Fibroblast of skin of scalp (primary cell): ENCODE measurements at regions not wholly inside any gene's neighbourhood (a gene's known extent, or its start where the extent isn't known, plus 50 kb on each side); places are given as distances from the start of the nearest gene placed in this dataset.

ENCODE experiments used
- DNase-seq: peaks from one replicate; pipeline ENCODE4 v3.0.0-alpha.2; 2013

DNA sequence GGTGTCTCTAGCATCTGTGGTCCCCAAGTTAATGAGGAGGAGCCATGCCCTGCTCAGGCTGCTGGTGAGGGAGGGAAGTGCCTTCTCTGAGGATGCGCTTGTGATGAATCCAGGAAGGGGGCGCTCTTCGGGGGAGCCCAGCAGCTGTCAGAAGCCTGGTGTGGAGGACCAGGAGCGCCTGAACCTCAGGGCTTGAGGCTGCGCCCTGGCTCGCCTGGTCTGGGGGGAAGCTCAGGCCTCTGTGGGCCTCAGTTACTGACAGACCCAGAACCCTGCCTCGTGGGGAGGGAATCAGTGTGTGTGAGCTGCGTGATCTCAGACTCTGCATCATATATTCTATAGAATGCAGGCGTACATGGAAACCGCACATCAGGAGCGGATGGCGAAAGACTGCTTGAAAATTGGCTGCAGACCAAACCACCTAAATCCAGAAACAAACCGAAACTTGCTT, 126.1 kb downstream of the SEC14L1 start:
- DNase-seq, result peak; percentile 75

DNA sequence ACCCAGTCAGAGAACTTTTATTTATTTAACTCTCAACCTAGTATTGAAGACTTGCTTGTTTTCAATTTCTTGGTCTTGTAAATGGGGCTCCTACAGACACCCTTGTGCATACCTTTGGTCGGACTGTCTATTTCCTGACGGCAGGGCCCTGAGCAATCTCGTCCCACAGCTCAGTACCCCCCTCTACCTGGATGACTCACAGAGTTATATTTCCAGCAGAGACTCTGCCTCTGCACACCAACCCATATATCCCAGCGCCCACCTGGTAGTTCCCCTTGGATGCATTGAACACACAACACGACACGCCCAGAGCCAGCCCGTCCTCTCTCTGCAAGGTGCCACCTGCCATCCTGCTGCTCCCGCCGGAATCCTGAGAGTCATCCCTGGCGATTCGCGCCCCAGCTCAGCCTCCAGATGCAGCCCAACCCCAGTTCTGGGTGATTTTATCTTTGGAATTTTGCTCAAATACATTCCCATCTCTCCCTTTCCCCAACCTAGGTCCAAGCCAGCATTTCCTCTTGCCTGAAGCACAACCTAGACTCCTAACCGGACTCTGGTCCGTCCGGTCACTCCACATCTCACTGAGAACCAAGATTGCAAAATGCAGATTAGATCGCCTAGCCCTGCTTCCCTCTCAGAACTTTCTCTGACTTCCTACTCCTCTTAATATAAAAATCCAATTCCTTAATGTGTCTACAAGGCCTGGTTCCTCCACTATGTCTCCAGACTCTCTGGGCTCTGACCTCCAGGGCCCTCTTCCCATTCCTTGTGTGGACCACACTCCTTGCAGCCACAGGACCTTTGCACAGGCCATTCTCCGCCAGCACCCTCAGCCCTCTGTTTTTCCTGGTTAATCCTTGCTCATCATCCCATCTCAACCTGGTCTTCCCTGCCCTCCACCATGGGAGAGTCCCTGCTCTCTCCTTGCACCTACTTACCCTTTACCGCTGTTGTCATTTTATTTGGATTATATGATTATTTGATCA, 129.2 kb downstream of the SEC14L1 start:
- no peak for DNase-seq

DNA sequence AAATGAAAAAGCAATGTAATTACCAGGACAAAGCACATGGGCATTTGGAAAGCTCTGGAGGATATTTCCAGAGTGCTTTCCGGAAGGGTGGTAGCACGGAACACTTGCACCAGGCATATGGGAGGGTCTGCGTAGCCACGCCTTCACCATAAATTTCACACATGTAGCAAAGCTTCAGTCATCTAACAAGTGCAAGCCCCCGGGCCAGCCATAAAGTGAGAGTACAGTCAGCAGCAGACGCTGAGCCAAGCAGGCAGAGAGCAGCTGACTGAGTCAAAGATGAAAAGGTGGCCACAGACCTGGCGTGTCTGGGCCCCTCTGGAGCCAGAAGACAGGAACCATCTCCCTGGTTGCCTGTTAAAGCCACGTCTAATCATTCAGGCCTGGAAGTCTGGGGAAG, 130.6 kb downstream of the SEC14L1 start:
- DNase-seq, result no peak

DNA sequence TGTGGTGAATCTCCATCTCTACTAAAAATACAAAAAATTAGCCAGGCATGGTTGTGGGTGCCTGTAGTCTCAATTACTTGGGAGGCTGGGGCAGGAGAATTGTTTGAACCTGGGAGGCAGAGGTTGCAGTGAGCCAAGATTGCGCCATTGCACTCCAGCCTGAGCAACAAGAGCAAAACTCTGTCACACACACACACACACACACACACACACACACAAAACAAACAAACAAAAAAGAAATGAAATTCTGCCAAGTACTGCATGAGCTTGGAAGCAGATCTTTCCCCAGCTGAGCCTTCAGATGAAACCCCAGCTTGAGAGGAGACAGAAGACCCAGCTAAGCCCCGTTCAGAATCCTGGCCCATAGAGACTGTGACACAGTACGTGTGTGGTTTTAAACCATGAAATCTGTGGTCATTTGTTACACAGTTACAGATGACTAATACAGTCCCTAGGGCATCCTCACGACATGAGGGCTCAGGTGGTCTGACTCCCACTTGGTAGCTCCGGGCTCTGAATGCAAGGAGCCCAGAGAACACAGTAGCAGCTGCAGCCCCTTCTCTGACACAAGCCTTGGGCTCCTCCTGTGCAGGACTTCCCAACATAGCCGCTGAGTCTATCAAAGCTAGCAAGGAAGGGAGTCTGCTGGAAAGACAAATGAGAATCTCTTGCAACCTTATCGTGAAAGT, 132.8 kb downstream of the SEC14L1 start:
- peak; percentile 24 for DNase-seq

DNA sequence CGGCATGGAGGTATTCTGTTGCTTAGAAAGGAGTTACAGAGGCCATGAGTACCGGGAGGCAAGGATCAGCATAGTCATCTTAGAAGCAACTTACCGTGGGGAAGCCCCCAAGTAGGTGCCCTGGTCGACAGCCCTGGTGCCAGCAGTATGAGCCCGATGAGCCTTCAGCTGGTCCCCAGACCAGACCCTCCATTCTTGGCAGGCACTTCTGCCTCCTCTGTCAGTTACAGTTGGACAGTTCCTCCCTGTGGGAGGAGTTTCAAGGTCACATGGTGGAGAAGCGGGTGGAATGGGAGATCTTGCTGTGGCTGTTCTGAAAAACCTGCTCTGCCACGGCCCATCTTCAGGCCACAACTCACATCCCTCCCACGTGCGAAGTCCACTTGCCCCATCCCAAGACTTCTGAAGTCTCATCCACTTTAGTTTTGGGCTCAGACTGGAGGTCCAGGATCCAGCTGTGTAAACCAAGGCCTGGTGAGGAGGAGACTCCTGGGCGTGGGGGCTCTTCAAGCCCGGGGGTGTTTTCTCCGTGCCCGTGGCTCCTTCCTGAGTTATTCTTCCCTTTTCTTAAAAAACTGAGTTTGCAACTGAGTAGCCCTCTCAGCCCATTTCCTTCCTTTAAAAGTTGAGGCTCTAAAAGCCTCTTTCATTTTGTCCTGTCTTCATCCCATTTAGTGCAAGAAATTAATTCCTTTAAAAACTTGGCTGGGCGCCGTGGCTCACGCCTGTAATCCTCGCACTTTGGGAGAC, 133.5 kb downstream of the SEC14L1 start:
- DNase-seq, result no peak

DNA sequence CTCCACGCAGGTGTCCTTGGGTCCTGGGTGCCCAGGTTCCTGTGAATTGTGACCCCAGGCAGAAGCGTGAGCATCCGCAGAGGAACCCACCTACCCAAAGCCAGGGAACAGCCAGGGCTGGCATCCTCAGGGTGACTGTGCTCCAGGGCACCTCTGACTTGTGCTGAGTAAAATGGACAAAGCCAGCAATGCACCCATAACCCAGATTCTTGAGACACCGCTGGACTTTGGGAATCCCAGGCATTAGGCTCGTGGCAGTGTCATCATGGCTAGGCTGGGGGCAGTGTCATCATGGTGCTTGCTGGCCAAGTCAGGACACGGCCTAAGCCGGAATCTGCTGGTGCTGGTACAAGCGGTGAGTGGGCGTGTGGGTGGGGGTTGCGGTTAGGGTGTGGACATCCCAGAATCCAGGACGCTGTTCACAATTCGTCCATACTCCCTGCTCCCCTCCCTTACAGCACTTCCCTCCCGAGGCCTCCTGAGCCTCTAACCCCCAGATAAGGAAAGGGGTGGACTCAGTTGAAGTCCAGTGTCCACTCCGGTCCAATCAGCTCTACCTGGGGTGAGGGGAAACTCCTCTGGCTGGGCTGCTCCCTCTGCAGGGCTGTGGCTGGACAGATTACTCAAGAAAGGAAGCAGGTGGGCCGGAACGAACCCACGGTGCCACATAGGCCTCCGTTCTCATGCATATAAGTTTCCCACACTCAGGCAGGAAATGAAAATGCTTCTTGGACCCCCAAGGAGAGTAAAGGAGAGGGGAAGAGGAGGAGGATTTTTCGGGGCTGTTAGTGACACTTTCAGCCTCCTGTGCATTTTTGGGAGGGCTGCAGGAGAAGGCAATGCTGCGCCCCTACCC, 138.9 kb downstream of the SEC14L1 start:
- DNase-seq, result no peak

DNA sequence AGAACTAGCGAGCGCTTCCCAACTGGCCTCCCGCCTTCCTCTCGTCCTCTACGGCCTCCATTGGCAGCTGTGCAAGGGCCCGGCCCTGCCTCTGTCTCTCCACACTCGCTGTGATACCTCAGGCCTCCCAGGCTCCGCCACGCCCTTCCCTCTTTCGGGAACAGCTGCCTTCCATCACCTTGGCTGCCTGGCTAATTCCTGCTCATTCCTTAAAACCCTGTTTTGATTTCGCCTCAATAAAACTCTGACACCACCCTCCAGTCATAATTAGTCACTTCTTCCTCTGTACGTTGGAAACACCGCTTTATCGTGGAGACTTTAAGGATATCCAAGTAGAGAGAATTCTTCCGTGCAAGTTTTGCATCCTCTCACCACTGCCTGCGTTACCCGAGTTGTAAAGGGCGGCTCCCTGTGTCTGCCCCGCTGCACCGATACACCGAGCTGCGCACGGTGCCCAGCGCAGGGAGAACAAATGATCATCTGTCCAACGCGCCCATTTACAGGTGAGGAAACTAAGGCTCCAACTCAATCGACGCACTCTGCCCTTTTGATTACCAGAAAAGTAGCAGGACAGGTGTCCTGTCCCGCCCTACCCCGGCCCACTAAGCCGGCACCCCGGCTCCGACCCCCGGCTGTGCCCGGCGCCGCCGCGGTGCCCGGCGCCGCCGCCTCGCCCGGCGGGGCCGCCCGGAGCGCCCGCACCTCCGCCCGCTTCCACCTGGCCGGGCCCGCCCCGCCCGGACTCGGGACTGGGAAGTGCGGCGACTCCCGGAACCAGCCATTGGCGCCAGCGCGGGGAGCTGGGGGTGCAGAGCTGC, 139.7 kb downstream of the SEC14L1 start:
- peak; percentile 32 for DNase-seq

DNA sequence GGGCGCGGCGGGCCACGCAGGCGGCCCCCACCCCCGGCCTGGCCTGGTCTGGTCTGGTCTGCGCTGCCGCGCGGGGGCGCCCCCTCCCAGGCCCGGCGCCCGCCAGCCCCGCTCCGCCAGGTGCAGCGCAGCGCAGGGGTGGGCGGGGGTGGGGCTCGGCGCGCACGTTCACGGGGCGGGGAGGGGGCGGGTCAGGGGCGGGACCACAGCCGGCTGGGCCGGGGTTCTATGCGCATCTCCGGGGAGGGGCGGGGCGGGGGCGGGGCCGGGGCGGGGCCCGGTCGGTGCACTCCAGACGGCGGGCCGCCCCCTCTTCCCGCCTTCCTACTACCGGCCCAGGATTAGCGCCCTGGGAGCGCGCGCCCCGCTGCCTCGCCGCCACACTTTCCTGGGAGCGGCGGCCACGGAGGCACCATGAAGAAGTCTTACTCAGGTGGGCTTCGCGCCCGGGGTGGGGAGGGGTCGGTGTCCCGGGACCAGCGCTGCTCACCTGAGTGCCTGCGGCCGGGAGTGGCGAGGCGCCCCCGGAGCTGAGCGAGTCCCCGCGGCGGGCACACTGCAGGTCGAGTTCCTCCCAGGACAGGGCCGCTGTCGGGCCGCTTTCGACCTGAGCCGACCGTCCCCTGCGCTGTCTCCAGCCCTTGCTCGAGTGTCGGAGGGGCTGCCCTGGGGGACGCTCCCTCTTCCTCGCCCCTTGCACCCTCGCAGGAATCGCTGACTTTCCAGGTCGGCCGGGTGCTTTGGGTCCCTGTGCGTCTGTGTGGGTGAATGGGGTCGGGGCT, 140.5 kb downstream of the SEC14L1 start:
- DNase-seq, result peak; percentile 22

DNA sequence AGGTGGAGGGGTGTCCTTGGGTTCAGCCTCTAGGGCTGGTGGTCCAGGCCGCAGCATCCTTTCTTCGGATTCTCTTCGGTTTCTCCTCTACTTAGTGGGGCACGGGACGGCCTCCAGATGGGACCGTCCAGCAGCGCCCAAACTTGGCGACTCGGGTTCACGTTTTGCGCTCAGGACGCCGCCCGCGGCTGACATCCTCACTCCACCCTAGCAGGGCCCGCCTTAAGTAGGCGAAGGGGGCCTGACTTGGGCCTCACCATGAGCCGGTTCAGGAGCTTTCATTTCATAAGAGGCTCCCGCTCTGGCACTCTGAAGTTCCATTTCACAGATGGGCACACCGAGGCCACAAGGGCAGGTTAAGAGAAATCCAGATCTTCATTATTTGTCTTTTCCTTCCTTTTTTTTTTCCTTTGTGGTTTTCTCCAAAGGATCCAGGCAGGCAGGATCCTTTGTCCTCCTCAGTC, 141.2 kb downstream of the SEC14L1 start:
- DNase-seq, result no peak

DNA sequence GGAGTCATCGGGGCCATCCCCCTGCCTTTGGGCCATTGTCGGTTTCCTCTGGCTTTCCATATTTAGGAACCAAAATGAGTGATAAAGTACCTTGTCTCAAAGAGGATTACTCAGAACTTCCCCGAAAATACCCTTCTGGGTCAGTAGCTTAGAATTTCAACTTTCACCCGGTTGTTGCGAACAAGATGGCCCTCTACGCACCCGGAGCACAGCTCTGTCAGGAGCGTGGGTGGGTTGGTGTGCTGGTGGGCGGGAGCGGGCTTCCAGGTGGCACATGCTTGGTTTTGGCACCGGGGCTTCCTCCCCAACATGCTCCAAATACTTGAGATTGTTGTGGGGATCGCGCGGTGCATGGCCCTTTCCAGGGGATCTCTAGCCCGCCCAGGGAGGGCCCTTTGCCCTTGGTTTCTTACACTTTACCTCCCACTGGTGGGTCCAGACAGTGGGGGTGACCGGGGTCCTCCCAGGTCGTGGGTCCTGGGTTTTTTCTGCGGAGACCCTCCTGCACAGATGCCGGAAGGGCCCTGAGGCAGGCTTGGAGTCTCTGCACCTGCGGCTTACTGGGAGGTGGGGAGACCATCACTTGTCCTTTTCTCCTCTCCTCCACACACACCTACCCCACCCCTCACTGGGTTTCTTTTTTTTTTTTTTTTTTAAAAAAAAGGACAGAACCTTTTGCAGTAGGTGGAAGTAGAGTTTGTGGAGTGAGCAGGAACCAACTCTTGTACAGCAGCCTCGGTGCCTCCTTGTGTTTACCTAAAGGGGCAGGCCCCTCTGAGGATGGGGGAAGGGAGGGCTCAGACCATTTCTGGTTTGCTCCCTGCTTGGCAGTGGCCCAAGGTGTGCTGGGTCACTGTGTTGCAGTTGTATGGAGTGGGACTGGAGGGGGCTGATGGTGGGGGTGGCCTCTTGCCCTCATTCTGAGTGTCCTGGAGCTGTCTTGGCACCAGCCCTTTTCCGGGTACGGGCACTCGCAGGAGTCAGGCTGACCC, 142.1 kb downstream of the SEC14L1 start:
- DNase-seq, result no peak

DNA sequence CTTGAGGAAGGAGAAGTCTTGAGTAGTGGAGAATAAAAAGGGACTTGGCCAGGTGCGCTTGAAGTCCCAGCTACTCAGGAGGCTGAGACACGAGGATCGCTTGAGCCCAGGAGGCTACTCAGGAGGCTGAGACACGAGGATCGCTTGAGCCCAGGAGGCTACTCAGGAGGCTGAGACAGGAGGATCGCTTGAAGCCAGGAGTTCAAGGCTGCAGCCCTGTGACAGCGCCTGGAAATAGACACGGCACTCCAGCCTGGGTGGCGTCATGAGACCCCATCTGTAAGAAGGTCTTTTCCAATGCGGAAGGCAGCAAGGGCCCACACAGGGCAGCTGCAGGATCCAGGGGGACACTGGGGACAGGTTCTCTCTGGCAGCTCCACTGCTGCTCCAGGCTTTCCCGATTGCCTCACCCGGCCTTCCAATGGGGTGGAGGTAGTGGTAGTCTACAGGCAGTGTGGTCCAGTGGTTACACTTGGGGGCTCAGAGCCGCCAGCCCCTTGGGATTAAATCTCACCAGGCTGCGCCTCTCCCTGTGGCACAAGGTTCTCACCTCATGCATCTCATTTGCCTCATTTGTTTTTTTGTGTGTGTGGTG, 143.4 kb downstream of the SEC14L1 start:
- DNase-seq, result no peak

DNA sequence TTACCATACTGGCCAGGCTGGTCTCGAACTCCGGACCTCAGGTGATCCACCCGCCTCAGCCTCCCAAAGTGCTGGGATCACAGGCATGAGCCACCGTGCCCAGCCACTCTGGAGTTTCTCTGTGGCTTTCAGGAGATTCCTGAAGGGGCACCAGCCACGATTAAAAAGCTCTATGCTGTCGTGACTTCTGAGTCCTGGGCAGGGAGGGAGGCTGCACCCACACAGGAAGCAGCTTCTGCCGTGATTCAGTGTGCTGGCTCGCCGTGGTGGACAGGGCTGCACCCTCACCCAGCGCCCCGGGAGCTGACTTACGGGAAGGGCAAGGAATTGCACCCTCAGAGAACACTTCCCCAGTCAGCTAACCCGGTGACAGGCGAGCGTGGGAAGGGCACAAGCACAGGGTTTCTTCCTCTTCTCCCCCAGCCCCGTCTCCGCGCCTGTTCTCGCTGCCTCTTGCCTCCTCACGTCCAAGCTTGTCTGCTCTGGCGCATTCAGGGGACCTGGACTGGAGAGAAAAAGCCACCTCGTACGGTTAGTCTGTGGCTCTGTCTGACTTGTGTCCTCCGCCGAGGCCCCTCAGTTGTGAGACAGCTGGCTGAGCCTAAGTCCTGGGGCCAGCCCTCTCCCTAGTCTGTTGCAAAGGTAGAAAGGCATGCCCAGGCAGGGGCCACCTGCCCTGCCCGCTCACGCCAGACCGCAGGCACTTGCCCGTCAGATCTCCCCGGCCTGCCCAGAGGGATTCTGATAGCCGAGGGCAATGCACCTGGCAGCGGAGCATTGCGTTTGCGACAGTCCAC, 145.0 kb downstream of the SEC14L1 start:
- peak; percentile 84 for DNase-seq

DNA sequence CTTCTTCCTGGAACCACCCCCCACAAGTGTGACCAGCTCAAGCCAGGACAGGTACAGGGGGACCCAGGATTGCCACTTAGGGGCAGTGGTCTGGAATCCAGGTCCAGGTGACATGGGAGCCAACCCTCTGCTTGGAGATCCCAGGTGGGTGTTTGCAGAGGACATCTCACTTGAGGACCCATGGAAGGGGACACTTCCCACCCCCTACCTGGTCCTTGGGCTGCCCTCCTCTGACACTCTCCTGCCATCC, 145.5 kb downstream of the SEC14L1 start:
- DNase-seq, result no peak

DNA sequence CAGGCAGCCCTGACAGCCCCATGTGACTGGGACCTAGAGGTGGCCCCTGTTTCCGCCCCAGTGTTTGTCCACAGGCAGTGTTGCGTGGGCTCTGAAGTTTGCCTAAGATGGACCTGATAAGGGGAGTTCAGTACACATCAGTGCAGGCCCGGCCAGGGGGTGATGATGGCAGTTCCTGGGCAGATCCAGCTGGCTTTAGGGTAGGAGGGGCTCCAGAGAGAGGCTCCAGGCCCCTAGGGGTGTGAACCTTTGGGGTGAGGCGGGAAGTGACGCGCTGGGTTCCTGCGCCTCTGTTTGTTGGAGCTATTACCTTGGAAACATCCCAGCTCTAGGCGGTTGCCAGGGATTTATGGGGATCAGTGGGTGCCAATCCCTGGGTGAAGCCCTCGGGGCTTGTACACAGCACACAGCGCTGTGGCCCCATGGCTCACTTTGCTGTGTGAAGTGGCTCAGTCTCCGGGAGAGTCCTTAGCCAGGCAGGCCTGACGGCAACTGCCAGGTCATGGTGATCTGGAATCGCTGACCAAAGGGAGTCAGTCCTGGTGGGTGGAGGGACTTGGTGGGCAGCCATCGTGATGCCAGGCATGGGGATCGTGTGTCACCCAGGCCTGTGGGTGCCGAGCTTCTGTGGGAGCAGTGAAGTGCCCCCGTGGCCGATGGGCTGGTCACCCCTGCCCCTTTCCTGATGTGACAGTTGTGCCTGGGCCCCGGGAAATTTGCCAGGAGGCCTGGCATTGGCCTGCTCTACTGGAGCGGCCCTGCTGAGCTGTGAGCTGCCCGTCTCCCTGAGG, 146.1 kb downstream of the SEC14L1 start:
- DNase-seq, result no peak

DNA sequence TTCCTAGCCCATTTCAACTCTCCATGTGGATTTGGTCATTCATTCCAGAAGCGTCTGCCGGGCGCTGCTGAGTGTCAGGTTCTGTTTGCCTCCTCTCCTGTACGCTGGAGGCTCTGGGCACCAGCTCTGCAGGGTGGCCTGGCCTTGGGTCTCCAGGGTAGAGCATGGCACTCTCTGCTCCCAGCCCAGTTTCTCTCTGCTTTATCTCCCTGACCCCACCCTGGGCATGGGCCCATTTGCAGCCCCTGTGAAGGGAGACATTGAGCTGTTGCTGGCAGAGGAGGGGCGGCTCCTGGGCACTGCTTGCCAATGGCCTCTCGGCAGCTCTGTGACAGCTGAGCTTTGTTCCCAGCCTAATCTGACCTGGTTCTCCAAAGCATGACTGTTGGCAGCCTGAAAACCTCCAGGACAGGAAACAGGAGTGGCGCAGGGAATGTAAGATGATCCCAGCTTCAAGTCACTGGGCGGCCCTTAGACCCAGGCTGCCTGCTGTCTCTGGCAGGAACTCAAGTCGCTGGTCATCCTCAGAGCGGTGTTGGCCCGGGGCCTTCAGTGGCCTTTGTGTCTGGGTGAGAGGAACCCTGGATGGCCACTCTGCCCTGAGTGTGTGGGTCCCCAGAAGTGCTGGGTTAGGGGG, 146.8 kb downstream of the SEC14L1 start:
- DNase-seq, result peak; percentile 82

DNA sequence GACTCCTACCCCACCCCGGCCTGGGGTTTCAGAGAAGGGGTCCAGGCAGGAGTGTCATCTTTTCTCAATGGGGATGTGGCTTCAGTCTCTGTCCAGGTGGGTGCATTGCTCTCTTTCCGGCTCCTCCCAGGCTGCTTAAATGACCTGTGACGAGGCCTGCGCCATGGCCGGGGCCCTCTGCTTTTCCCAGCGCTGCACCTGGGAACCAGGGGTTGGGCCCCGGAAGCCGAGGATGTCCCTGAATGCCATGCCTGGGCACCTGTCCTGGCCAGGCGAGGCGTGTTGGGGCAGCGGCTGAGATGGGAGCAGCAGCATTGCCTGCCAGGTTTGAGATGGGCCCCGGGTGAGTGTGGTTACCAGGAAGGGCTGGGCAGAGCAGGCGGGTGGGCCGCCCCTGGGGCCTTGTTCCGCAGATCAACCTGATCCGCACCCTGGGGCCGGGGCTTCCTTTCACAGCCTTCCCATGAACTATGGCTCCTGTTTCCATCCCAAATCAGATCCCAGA, 147.4 kb downstream of the SEC14L1 start:
- no peak for DNase-seq
